Activated naive CD4-positive, alpha-beta T cell (primary cell): ENCODE measurements at regions not wholly inside any gene's neighbourhood (a gene's known extent, or its start where the extent isn't known, plus 50 kb on each side); places are given as distances from the start of the nearest gene placed in this dataset.

Experiments
- DNase-seq, 4 experiments: peaks; one replicate each; lab custom pipeline; 2025; lab: John Stamatoyannopoulos, UW

DNA sequence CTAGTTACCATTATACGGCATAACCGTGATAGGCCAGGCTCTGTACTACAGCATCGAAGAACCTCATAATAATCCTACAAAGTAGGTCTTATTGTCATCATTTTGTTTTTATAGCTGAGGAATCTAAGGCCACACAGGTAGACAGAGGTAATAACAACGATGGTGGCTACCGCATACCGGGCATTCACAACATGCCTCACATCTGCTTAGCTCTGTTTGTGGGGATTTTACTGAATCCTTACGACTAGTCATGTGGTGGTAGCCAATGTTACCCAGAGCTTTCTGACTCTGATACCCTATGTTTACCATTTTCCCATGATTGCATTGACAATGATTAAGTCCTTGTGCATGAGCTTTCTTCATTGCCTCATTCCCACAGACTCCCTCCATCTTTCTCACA lies 269.4 kb downstream of the TCF7L2 start:
- DNase-seq, result no peak

DNA sequence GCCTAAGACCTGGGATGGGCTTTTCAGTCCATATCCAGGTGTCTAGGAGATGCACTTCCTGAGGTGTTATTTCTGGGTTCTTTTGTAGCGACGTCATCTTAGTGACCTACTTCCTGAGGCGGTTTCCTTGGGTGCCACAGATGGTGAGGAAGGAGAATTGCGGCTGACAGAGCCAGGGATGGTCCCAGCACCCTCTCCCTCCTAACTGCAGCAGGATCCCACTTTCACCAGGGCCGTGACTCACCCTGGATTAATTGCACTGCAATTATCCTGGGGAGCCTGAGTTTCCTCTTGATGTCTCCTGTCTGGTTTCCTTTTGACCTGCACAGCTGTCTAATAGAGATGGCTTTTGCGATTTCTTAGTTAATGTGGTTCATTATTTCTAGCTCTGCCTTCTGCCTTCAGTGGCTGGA lies 271.7 kb downstream of the TCF7L2 start:
- no peak for DNase-seq

DNA sequence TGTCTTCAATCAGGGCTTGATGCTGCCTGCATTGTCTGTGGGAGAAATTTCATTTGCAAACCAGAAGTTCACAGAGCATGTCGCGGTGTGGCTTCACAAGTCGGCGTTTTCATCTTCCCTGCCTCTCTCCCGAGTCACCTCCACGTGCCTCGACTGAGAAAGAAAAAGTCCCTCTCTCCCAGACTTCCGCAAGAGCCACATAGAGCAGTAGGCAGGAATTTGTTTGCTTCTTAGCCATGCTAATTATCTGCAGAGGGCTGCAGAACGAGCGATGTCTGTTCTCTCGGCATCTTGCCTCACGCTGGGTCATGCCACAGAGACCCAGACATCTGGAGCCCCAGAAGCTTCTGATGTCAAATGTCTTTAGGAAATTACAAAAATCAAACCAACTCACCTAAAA lies 272.2 kb downstream of the TCF7L2 start:
- no peak for DNase-seq

DNA sequence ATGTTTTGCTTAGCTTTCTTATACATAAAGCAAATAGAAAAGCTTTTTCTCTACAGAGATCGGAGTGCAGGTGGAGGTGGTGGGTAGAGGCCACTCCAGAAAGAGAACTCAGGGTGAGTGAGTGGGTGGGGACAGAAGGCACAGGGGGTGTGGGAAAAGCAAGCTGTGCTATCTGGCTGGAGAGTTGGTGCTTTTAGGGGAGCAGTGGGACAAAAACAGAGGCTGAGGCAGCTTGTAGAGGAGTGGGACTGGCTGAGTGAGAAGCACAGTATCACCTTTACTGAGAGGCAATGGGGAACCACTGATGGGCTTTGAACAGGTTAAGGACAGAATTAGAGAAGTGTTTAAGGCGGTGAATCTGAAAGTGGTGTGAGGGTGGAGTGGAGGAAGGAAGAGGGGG lies 275.3 kb downstream of the TCF7L2 start:
- DNase-seq, result no peak

DNA sequence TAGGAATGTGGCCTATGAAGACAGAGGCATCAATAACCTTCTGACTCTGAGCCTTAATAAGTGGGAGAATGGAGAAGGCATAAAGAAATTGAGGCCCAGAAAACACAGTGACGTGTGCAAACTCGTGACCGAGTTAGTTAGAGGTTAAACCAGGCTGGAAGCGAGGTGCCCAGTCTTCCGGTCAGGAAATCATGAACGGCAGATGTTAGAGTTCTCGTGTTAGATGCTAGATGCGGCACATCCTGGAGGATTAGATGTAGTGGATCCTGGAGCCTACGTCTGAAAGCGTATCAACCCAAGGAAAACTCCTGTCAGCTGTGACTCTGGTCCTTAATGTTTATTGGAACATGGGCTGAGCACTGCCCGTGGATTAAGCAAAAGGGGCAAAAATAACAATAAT lies 275.9 kb downstream of the TCF7L2 start:
- no peak for DNase-seq

DNA sequence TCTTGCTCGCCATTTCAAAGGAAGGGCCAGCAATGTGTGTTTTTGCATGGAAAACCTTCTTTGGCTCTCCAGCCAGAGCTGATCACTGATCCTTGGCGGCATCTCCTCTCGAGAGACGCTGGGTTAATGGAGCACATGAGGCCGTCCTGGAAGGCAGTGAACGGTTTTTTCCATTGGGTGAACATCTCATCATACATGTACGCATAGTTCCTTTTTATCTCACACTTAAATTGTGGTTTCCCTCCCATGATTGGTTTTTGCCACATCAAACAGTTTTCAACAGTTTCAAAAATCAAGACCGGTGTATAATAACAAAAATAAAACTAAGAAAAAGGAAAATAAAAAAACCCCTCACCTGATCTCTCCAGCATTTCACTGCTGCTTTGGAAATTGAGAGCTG lies 276.4 kb downstream of the TCF7L2 start:
- DNase-seq, result no peak

DNA sequence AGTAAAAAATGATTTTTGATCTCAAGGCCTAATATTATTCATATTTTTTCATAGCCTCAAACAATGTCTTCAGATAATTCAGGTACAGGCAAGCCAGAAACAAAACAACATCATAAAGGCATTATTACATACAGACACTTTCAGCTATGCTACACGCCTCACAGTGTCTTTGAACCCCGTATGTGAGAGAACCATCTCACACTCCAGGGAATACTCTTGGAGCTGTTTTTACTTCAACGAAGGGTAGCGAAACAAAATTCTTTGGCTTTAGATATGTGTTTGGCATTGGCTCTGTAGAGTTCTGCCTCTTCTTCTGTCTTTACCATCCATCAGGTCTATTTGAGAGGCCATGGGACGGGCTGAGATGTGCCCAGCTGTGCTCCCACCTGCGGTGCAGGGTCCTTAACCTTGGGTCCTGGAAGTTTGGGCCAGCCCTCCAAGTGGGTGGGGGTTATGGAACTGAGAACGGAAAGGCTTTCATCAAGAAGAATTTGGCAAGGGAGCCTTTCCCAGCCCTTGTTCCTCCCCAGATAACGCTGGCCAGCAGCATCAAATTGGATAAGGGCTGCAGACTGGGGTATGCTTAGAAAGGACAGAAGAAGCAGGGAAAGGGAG lies 276.9 kb downstream of the TCF7L2 start:
- no peak for DNase-seq

DNA sequence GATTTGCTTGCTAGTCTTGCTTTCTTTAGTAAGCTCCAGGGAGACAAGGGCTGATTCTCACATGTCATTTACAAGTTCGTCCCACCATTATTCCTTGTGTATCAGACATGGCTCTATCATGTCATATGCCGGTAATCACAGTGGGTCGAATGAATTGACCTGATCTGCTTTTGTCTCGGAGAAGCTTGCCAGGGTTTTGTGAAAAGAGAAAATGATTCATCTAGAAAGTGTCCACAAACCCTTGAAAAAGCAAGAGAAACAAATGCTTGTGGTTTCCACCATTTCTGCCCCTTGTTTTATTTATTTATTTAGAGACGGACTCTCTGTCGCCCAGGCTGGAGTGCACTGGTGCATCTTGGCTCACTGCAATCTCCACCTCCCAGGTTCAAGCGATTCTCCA lies 278.5 kb downstream of the TCF7L2 start:
- DNase-seq, result no peak

DNA sequence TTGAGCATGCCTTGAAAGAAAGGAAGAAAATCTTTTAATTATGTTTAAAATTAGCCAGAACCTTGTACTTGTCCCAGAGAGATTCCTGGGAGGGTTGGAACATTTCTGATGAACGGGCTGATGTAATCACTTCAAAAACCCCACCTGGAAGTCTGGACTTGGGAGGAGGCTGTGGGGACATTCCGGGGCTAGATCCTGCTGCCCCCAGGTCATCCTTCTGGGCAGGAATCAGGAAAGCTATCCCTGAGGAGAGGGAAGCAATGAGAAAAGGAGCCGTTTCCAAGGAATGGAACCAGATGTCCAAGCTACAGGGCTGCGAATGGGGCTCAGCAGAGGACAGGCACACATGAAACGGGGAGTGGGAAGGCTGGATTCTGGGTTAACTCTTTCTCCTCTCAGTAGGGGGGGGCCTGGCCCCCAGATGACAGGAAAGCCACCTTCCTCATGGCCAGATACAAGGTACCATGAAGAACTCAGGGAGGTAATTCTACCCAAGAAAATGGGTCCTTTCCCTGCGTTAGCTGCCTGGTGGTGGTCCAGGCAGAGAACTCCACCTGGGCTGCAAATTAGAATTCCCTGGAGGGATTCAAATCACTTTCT lies 280.1 kb downstream of the TCF7L2 start:
- DNase-seq, result no peak

DNA sequence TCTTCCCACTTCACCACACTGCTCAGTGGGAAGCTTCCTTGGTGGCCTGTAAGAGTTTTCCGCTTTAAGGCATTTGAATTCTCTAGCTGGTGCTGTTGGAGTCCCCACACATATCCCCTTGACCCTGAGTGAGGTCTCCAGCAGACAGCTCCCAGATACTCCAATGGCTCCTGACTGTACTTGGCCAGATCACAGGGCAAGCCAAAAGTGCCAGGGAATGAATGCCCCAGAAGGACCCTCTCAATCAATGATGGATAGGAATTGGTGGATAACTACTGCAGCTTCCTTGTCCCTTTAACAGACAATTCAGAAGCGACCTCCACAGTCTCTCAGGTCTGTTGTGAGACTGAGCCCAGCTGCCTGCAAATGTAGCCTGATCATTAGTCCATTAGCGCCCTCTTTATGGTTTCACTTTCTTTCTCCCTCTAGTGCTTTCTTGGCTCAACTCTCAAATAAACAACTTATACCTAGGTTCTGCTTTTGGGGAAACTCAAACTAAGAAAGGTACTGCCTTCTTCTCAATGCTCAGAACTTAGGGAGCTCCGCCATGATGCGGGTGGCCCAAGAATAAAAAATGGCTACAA lies 283.0 kb downstream of the TCF7L2 start:
- no peak for DNase-seq

DNA sequence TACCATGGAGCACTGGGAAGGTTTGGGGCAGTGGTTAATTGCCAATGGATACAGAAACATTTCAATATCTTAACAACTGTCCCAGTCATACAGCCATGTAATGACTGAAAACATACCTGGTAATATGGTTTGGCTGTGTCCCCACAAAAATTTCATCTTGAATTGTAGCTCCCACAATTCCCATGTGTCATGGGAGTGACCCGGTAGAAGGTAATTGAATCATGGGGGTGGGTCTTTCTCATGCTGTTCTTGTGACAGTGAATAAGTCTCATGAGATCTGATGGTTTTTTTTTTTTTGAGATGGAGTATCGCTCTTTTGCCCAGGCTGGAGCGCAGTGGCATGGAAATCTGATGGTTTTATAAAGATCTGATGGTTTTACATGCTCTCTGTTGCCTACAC lies 284.4 kb downstream of the TCF7L2 start:
- DNase-seq, result no peak

DNA sequence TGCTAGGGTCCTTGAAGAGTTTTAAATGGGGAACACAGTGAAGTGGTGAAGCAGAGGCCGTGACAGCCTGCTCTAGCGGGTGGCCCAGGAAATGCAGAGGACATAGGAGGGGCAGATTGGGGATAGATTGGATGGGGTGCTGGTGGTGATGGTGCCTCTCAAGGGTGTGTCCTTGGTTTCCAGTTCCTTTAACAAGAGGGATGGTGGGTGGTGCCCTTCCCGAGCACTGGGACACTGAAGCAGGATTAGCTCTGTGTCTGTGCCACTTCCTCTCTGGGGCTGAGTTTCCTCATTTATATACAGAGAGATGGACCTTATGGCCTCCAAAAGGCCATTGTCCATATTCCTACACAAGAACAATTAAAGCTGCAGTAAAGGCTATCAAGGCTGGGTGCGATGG lies 285.5 kb downstream of the TCF7L2 start:
- DNase-seq, result no peak

DNA sequence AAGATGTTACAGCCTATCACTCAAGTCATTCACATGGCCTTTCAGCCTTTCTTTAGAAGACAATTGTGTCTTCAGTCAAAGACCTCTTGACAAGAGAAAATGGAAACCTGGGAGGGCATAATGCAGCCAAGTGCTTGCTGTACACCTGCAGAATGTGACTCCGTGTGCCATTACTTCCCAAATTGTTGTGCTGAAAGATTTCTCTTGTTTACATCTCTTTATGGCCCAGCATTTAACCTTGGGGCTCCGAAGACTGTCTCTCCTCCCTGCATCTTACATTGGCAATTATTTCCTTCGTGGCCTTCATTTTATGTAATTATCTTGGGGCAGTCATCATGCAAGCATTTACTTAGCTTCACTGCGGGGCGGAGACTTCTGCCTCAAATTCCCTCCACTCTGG lies 287.0 kb downstream of the TCF7L2 start:
- no peak for DNase-seq

DNA sequence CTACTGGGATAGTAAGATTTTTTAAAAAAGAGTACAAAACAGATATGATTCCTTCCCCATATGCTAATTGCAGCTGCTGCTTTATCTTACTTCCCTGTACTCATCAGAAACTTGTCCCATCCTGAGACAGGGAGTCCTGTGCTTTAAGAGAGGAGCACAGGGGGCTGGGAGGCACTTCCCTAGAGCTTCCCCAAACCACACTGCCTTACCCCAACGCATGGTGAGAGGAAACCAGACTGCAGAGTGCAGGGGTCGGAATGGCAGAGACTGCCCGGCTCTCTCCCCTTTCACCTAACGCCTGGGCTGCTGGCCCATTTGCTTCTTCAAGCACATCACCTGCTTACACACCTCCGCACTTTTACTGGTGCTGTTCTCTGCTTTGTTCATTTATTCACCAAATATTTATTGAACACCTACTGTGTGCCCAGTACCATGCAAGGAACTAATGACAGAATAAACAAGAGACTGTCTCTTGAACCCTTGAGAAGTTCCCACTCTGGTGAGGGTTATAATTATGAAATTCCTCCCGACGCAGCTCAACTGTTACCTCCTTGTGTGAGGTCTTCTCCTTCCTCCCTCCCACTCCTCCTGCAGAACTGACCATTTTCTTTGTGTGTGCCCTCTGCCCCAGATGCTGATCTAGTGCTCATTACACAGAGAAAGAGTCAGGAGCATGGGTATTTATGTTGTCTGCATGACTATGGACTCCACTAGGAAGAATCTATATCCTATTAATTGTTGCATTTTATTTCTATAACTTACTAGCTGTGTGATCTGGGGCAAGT lies 289.7 kb downstream of the TCF7L2 start:
- no peak for DNase-seq

DNA sequence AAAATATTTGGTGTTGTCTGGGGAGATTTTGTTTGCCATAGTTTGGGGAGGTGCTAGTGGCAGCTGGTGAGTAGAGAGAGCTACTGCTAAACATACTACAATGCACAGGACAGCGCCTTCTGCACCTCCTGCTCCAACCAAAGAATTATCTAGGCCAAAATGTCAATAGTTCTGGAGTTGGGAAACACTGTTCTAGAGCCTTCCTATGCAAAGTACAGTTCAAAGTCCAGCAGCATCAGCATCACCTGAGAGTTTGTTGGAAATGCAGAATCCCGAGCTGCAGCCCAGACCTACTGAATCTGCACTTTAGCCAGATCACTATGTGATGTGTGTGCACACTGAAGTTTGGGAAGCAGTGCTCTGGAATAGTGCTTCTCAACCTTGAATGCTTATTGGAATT lies 290.7 kb downstream of the TCF7L2 start:
- no peak for DNase-seq

DNA sequence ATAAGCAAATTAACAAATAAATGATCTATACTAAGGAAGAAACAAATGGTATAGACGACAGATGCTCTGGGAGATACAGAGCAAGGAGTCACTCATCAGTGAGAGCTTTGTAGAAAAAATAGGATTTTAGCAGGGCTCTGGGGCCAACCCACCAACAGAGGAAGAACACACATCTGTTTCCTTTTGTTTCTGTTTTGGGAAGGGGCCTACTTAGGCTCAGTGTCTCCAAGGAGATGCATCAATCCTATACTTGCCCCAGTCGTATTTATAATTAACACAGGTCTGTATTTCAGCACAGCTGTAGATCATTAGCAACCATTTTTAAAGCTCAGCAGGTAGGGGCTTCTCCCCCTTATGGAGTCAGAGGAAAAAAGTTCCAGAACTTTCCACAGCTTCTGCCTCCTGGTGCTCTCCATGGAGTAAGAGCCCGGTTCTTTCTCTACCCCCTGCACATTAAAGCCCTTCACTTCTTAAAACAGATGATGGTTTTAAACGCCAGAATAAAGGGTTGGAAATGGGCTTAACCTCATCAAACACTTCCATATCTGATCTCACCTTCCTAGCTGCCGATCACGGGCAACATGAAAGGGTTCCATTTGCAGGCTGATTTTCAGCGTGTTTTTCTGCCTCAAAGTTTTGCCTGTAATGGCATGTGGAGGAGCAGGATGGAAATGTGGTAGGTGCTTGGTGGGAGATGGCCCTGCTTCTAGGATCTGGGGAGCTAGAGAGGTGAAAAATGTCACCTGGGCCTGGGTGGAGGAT lies 291.7 kb downstream of the TCF7L2 start:
- DNase-seq, result no peak

DNA sequence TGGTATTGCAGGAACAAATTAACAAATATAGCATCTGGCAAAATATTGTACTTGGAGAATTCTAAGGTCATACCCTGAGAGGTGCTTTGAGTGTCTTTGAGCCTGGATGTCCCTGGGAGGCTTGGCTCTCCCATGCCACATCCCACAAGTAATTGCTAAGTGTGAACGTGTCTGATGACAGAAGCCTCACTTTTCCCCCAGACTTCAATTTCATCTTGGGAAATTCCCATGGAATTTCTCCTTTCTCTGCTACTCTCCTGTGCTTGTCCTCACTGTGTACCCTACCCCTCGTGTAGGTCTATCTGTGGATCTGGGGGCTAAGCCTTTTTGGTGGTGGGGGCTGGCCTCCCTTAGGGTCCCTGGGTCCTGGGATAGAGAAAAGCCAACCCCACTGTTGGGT lies 293.3 kb downstream of the TCF7L2 start:
- DNase-seq, result no peak

DNA sequence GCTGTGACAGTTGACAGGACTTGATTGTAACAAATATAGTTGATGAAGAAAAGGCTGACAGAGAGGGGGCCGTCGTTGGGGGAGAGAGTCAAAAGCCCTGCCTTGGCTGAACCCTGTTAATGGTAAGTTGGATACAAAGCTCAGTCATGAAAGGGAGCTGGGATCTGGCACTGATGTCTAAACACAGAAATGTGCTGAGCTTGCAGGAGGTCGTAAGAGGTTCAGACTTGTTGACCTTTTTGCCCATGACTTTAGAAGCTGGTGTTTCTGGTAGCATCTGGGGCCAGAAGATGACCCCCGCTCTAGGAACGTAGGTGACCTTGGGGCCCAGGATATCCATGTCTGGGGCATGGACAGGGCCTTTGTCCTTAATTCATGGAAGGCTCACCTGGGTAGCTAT lies 294.7 kb downstream of the TCF7L2 start:
- DNase-seq, result no peak

DNA sequence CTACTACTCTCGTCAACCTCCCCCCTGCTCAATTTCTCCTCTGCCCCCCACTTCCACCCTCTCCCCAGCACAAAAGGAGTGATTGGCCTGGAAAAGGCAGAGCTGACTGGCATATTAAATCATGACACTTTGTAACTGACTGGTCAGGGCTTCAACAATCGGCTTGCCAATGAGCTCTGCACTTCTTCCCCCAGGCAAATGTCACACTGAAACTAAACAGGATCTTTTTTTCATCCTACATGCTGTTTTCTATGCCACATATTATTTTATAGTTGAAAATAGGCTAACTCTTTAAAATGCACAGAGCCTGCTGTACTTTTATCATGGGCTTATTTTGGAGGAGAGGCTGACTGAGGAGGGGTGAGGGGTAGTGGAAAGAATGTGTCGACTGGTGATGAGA lies 295.2 kb downstream of the TCF7L2 start:
- DNase-seq, result no peak

DNA sequence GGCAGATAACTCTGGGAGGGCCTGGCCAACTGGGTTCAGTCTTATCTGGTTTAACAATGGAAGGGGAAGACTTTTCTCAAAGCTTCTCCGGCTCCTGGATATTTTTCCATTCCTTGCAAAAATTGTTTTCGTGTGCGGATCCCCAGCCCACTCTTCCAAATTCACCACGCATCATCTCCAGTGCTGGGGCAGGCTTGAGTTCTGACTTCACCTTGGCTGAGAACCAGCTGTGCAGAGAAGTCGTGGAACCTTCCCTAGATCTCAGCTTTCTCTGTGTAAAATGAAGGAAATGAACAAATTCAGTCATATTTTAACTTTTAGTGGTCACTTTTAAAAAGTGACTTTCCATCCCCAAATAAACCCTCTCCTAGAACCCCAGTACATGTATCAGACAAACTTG lies 297.0 kb downstream of the TCF7L2 start:
- no peak for DNase-seq

DNA sequence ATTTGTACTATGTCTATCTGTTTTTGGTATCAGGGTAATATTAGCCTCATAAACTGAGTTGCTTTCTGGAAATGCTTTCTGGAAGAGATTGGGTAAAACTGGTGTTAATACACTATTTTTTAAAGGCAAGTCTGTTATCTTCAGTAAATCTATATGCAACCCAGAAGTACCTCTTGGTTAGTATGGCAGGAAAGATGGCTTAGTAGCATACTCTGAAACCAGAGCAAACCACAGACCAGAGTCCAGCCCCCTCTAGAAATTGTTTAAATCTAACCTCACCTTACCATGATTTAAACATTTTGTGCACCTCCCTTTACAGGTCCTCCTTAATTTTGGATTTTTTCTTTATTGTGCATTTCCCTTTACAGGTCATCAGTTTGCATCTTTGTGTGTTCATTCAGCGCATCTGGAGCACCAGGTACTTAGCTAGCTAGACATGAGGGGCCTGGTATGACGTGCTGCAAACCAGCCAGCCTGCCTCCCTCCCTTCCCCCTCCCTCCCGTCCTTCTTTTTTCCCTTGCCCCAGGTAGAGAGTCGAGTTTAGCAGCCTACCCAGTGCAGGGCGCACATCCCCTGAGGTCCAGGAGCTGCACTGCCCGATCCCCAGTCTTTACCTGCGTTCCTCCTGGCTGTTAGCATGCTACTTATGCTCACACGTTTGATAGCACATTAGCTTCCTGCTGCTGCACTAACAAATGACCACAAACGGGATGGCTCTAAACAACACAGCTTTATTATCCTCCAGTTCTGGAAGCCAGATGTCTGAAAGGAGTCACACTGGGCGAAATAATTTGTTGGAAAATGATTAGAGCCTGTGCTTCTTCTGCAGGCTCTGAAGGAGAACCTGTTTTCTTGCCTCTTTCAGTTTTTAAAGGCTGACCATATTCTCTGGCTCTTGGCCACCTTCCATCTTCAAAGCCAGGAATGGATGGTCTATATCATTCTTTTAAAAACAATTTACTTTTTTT lies 299.9 kb upstream of the HABP2 start:
- no peak for DNase-seq
